ENCODE measurements at regions not wholly inside any gene's neighbourhood (a gene's known extent, or its start where the extent isn't known, plus 50 kb on each side); places are given as distances from the start of the nearest gene placed in this dataset.

GRCh38 chr5:84599964-84600363, 215.3 kb upstream of the EDIL3 start:
- H3K4me1 ChIP-seq (ENCODE audit: insufficient read depth, poor library complexity, severe bottlenecking): no peaks in the 10 kb centered on the region
- H3K4me3 ChIP-seq (ENCODE audit: severe bottlenecking): no peak overlapping the region
- peaks cover 2% of the 10 kb centered on the region for H3K27me3 ChIP-seq (ENCODE audit: insufficient read depth, poor library complexity, severe bottlenecking)
- no peak for TF ChIP-seq CTCF (IDR thresholded peaks at IDR 0.05; ENCODE audit: poor library complexity, severe bottlenecking)
- no peak overlapping the region for H3K27ac ChIP-seq (ENCODE audit: poor library complexity, severe bottlenecking)
- DNase-seq (ENCODE audit: low spot score) (no peak), ATAC-seq (ENCODE audit: low read depth) (no peak; the same call in 2 of the 3 replicates)
- no peaks in the 10 kb centered on the region for H3K36me3 ChIP-seq (ENCODE audit: low read depth)
- H3K9me3 ChIP-seq (ENCODE audit: severe bottlenecking): peaks cover 3% of the 10 kb centered on the region

GRCh38 chr5:84597904-84598303, 213.2 kb upstream of the EDIL3 start:
- peaks cover 16% of the 10 kb centered on the region for H3K27me3 ChIP-seq (ENCODE audit: insufficient read depth, poor library complexity, severe bottlenecking)

GRCh38 chr5:84590629-84591028, 205.9 kb upstream of the EDIL3 start:
- no peaks in the 10 kb centered on the region for H3K4me1 ChIP-seq (ENCODE audit: insufficient read depth, poor library complexity, severe bottlenecking)
- no peak for TF ChIP-seq CTCF (IDR thresholded peaks at IDR 0.05; ENCODE audit: poor library complexity, severe bottlenecking)
- ATAC-seq (ENCODE audit: low read depth) (no peak), DNase-seq (ENCODE audit: low spot score) (no peak)
- H3K27ac ChIP-seq (ENCODE audit: poor library complexity, severe bottlenecking): no peak overlapping the region
- H3K27me3 ChIP-seq (ENCODE audit: insufficient read depth, poor library complexity, severe bottlenecking): peaks cover 34% of the 10 kb centered on the region
- no peaks in the 10 kb centered on the region for H3K9me3 ChIP-seq (ENCODE audit: severe bottlenecking)
- H3K4me3 ChIP-seq (ENCODE audit: severe bottlenecking): no peak overlapping the region
- H3K36me3 ChIP-seq (ENCODE audit: low read depth): no peaks in the 10 kb centered on the region

More at GRCh38 chr5:84597904-84598303, 213.2 kb upstream of the EDIL3 start:
- H3K9me3 ChIP-seq (ENCODE audit: severe bottlenecking): peaks cover 3% of the 10 kb centered on the region
- no peaks in the 10 kb centered on the region for H3K4me1 ChIP-seq (ENCODE audit: insufficient read depth, poor library complexity, severe bottlenecking)
- no peak overlapping the region for H3K4me3 ChIP-seq (ENCODE audit: severe bottlenecking)
- no peak overlapping the region for H3K27ac ChIP-seq (ENCODE audit: poor library complexity, severe bottlenecking)
- DNase-seq (ENCODE audit: low spot score): no peak
- no peak for ATAC-seq (ENCODE audit: low read depth)
- TF ChIP-seq CTCF (IDR thresholded peaks at IDR 0.05; ENCODE audit: poor library complexity, severe bottlenecking): no peak
- H3K36me3 ChIP-seq (ENCODE audit: low read depth): no peaks in the 10 kb centered on the region

GRCh38 chr5:84589926-84590325, 205.2 kb upstream of the EDIL3 start:
- no peak for ATAC-seq (ENCODE audit: low read depth)
- no peak for DNase-seq (ENCODE audit: low spot score)

More at GRCh38 chr5:84589926-84590325, 205.2 kb upstream of the EDIL3 start:
- H3K4me1 ChIP-seq (ENCODE audit: insufficient read depth, poor library complexity, severe bottlenecking): no peaks in the 10 kb centered on the region
- H3K9me3 ChIP-seq (ENCODE audit: severe bottlenecking): no peaks in the 10 kb centered on the region
- H3K4me3 ChIP-seq (ENCODE audit: severe bottlenecking): no peak overlapping the region
- H3K27ac ChIP-seq (ENCODE audit: poor library complexity, severe bottlenecking): no peak overlapping the region
- H3K36me3 ChIP-seq (ENCODE audit: low read depth): no peaks in the 10 kb centered on the region
- no peak for TF ChIP-seq CTCF (IDR thresholded peaks at IDR 0.05; ENCODE audit: poor library complexity, severe bottlenecking)
- peaks cover 34% of the 10 kb centered on the region for H3K27me3 ChIP-seq (ENCODE audit: insufficient read depth, poor library complexity, severe bottlenecking)
